Activated CD8-positive, alpha-beta T cell treated with anti-CD3 and anti-CD28 coated beads for 36 hours (primary cell): ENCODE measurements at regions not wholly inside any gene's neighbourhood (a gene's known extent, or its start where the extent isn't known, plus 50 kb on each side); places are given as distances from the start of the nearest gene placed in this dataset.

Experiments
- ATAC-seq: fragments of 200-7000 bp; cut with Tn5 transposase; one replicate; pipeline ENCODE4 v1.10.0; 2021; ENCODE audit warnings: mild to moderate bottlenecking, moderate library complexity
- CTCF ChIA-PET: fragments of 350-600 bp; sonication (Branson Sonifier 250); formaldehyde crosslinking; loops from one replicate; lab custom pipeline; 2021; ENCODE audit warnings: antibody characterized with exemption; lab: Charles Lee
- POLR2A ChIA-PET: fragments of 350-600 bp; sonication (Branson Sonifier 250); formaldehyde crosslinking; loops from one replicate; lab custom pipeline; 2021; ENCODE audit warnings: antibody characterized with exemption; lab: Charles Lee
- DNase-seq: peaks from one replicate; pipeline ENCODE4 v3.0.0-alpha.2; 2020
- H3K27ac Mint-ChIP-seq: one replicate; pipeline ENCODE4 v1.8.0; 2021; ENCODE audit warnings: mild to moderate bottlenecking, mixed read lengths
- H3K27me3 Mint-ChIP-seq: one replicate; pipeline ENCODE4 v1.8.0; 2021; ENCODE audit warnings: mixed read lengths
- H3K36me3 Mint-ChIP-seq: one replicate; pipeline ENCODE4 v1.8.0; 2021; ENCODE audit warnings: low read depth, mixed read lengths
- H3K4me1 Mint-ChIP-seq: one replicate; pipeline ENCODE4 v1.8.0; 2021; ENCODE audit warnings: low read depth, mixed read lengths
- H3K4me3 Mint-ChIP-seq: one replicate; pipeline ENCODE4 v1.8.0; 2021; ENCODE audit warnings: mild to moderate bottlenecking, moderate library complexity, mixed read lengths
- H3K9me3 Mint-ChIP-seq: one replicate; pipeline ENCODE4 v1.8.0; 2021; ENCODE audit warnings: mixed read lengths
- CTCF ChIP-seq: fragments of 200-600 bp; IDR thresholded peaks from one replicate; pipeline ENCODE4 v1.8.0; 2022; ENCODE audit warnings: antibody characterized with exemption, mild to moderate bottlenecking
- intact Hi-C: fragments of 100-400 bp; cut with micrococcal nuclease; formaldehyde crosslinking; loops from one replicate; pipeline ENCODE4 v1.10.0; 2022

GRCh38 chr16:48447940-48448536, 62.8 kb upstream of the SIAH1 start:
- ATAC-seq (no peak), DNase-seq (no peak)
- TF ChIP-seq CTCF = no peak
- CTCF ChIA-PET = interaction anchor here (0.9 kb wide), 1 partner anchor 9 kb away, joined by 3 read pairs; no protein-coding TSS in a partner anchor
- H3K4me3 Mint-ChIP-seq = no peak overlapping the region
- no peaks in the 10 kb centered on the region for H3K4me1 Mint-ChIP-seq
- H3K27me3 Mint-ChIP-seq = no peaks in the 10 kb centered on the region
- intact Hi-C loops = no loop called here
- H3K36me3 Mint-ChIP-seq = no peaks in the 10 kb centered on the region
- H3K27ac Mint-ChIP-seq = no peak overlapping the region
- no peaks in the 10 kb centered on the region for H3K9me3 Mint-ChIP-seq
- POLR2A ChIA-PET = interaction anchor here (0.7 to 1.2 kb wide), 2 partner anchors 9 to 1355 kb away, joined by 3 to 4 read pairs; no protein-coding TSS in a partner anchor

GRCh38 chr16:48447428-48447827, 62.2 kb upstream of the SIAH1 start:
- Mint-ChIP-seq H3K27me3 (no peaks in the 10 kb centered on the region), H3K9me3 (no peaks in the 10 kb centered on the region), H3K36me3 (no peaks in the 10 kb centered on the region), H3K4me3 (no peak overlapping the region), H3K27ac (no peak overlapping the region), H3K4me1 (no peaks in the 10 kb centered on the region)
- TF ChIP-seq CTCF = no peak
- POLR2A ChIA-PET = interaction anchor here (0.7 kb wide), 1 partner anchor 1355 kb away, joined by 3 read pairs; no protein-coding TSS in a partner anchor
- DNase-seq = no peak
- intact Hi-C loops = no loop called here
- ATAC-seq = no peak
- CTCF ChIA-PET = interaction anchor here (0.9 kb wide), 1 partner anchor 9 kb away, joined by 3 read pairs; no protein-coding TSS in a partner anchor

GRCh38 chr16:48446534-48446920, 61.3 kb upstream of the SIAH1 start:
- Mint-ChIP-seq H3K4me3 (no peak overlapping the region), H3K27me3 (no peaks in the 10 kb centered on the region), H3K4me1 (no peaks in the 10 kb centered on the region), H3K36me3 (no peaks in the 10 kb centered on the region), H3K9me3 (no peaks in the 10 kb centered on the region), H3K27ac (no peak overlapping the region)
- DNase-seq = no peak
- ChIA-PET CTCF (no interaction called here), POLR2A (no interaction called here)
- ATAC-seq = no peak
- TF ChIP-seq CTCF = no peak
- intact Hi-C loops = no loop called here

GRCh38 chr16:48445782-48446533, 60.7 kb upstream of the SIAH1 start:
- ChIA-PET POLR2A (no interaction called here), CTCF (no interaction called here)
- Mint-ChIP-seq H3K4me3 (no peak overlapping the region), H3K36me3 (no peaks in the 10 kb centered on the region), H3K27me3 (no peaks in the 10 kb centered on the region), H3K9me3 (no peaks in the 10 kb centered on the region), H3K27ac (no peak overlapping the region), H3K4me1 (no peaks in the 10 kb centered on the region)
- DNase-seq (no peak), ATAC-seq (no peak)
- intact Hi-C loops = no loop called here
- TF ChIP-seq CTCF = no peak

- ChIA-PET CTCF (no interaction called here), POLR2A (no interaction called here)
- no peak overlapping the region for H3K27ac Mint-ChIP-seq
- no peaks in the 10 kb centered on the region for H3K36me3 Mint-ChIP-seq
- intact Hi-C loops = no loop called here
- no peaks in the 10 kb centered on the region for H3K27me3 Mint-ChIP-seq
- ATAC-seq = no peak
- no peaks in the 10 kb centered on the region for H3K9me3 Mint-ChIP-seq
- no peak for TF ChIP-seq CTCF
- H3K4me3 Mint-ChIP-seq = no peak overlapping the region
- H3K4me1 Mint-ChIP-seq = no peaks in the 10 kb centered on the region
- no peak for DNase-seq
Measured at GRCh38 chr16:48444574-48444973, 59.4 kb upstream of the SIAH1 start.
